ENCODE measurements at regions not wholly inside any gene's neighbourhood (a gene's known extent, or its start where the extent isn't known, plus 50 kb on each side); places are given as distances from the start of the nearest gene placed in this dataset.

GRCh38 chr1:227490001-227490400 lies 73.4 kb upstream of the ZNF678 start:
- TF ChIP-seq EZH2 (IDR thresholded peaks at IDR 0.05; ENCODE audit: low read depth) = no peak
- TF ChIP-seq CTCF (conservative IDR thresholded peaks at IDR 0.05) = no peak
